ENCODE measurements at regions not wholly inside any gene's neighbourhood (a gene's known extent, or its start where the extent isn't known, plus 50 kb on each side); places are given as distances from the start of the nearest gene placed in this dataset.

- Histone ChIP-seq H3K4me1 (ENCODE audit: control insufficient read depth, insufficient read depth, low read length) (no peaks in the 10 kb centered on the region), H3K9me3 (ENCODE audit: control insufficient read depth, low read length) (no peaks in the 10 kb centered on the region), H3K27ac (ENCODE audit: low read length) (no peak overlapping the region), H3K4me3 (ENCODE audit: low read length) (no peak overlapping the region), H3K27me3 (ENCODE audit: control insufficient read depth, insufficient read depth) (no peaks in the 10 kb centered on the region)
- 57% methylated on average over 8 of the region's 8 CpGs for WGBS
- DNase-seq (no peak), ATAC-seq (no peak)
- intact Hi-C loops (cut with DNase I): no loop called here
Observed at GRCh38 chr3:103657756-103658155, 1222.9 kb downstream of the ZPLD1 start.

GRCh38 chr3:103660810-103661209 is 1226.0 kb downstream of the ZPLD1 start:
- DNase-seq: no peak

GRCh38 chr3:103662591-103662990 is 1227.8 kb downstream of the ZPLD1 start:
- Histone ChIP-seq H3K9me3 (ENCODE audit: control insufficient read depth, low read length) (no peaks in the 10 kb centered on the region), H3K4me1 (ENCODE audit: control insufficient read depth, insufficient read depth, low read length) (no peaks in the 10 kb centered on the region), H3K27ac (ENCODE audit: low read length) (no peak overlapping the region), H3K4me3 (ENCODE audit: low read length) (no peak overlapping the region), H3K27me3 (ENCODE audit: control insufficient read depth, insufficient read depth) (no peaks in the 10 kb centered on the region)
- ATAC-seq (no peak), DNase-seq (no peak)
- intact Hi-C loops (cut with DNase I): no loop called here
- 93% methylated on average over 3 of the region's 3 CpGs for WGBS

More at GRCh38 chr3:103660810-103661209, 1226.0 kb downstream of the ZPLD1 start:
- H3K4me1 ChIP-seq (ENCODE audit: control insufficient read depth, insufficient read depth, low read length): no peaks in the 10 kb centered on the region
- ATAC-seq: no peak
- intact Hi-C loops (cut with DNase I): no loop called here
- 79% methylated on average over 2 of the region's 2 CpGs for WGBS
- H3K27ac ChIP-seq (ENCODE audit: low read length): no peak overlapping the region
- H3K9me3 ChIP-seq (ENCODE audit: control insufficient read depth, low read length): no peaks in the 10 kb centered on the region
- no peaks in the 10 kb centered on the region for H3K27me3 ChIP-seq (ENCODE audit: control insufficient read depth, insufficient read depth)
- no peak overlapping the region for H3K4me3 ChIP-seq (ENCODE audit: low read length)

DNA sequence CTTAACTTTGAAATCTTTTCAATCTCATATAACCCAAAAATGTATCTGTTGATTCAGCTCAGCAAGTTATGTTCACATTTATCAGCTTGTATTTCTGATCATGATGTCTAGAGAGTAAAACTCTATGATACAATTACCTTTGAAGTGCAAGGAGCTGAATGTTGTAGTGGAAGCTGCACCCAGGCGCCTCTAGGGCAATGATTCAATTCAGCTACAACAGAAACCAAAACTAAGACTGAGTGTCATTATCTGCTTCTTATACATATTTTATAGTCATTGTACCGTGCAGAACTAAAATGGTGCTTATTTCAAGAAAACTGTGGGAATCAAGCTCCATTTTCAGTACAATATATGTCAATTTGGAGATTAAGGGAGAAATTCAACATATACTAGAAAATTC is 1237.5 kb downstream of the ZPLD1 start:
- intact Hi-C loops (cut with DNase I): no loop called here
- ATAC-seq (no peak), DNase-seq (no peak)
- H3K4me3 ChIP-seq (ENCODE audit: low read length): no peak overlapping the region
- no peaks in the 10 kb centered on the region for H3K4me1 ChIP-seq (ENCODE audit: control insufficient read depth, insufficient read depth, low read length)
- no peaks in the 10 kb centered on the region for H3K9me3 ChIP-seq (ENCODE audit: control insufficient read depth, low read length)
- H3K27me3 ChIP-seq (ENCODE audit: control insufficient read depth, insufficient read depth): no peaks in the 10 kb centered on the region
- H3K27ac ChIP-seq (ENCODE audit: low read length): no peak overlapping the region
- 76% methylated on average over 2 of the region's 2 CpGs for WGBS

GRCh38 chr3:103684904-103685303 is 1250.1 kb downstream of the ZPLD1 start:
- ATAC-seq (no peak), DNase-seq (no peak)
- Histone ChIP-seq H3K4me1 (ENCODE audit: control insufficient read depth, insufficient read depth, low read length) (no peaks in the 10 kb centered on the region), H3K27ac (ENCODE audit: low read length) (no peak overlapping the region), H3K4me3 (ENCODE audit: low read length) (no peak overlapping the region), H3K9me3 (ENCODE audit: control insufficient read depth, low read length) (peaks cover under 1% of the 10 kb centered on the region), H3K27me3 (ENCODE audit: control insufficient read depth, insufficient read depth) (no peaks in the 10 kb centered on the region)
- intact Hi-C loops (cut with DNase I): no loop called here
- WGBS: 35% methylated on average over 4 of the region's 4 CpGs

GRCh38 chr3:103685939-103686338 is 1251.1 kb downstream of the ZPLD1 start:
- WGBS: 58% methylated on average over 1 of the region's 1 CpG
- H3K27me3 ChIP-seq (ENCODE audit: control insufficient read depth, insufficient read depth): no peaks in the 10 kb centered on the region
- no peak overlapping the region for H3K27ac ChIP-seq (ENCODE audit: low read length)
- DNase-seq (no peak), ATAC-seq (no peak)
- intact Hi-C loops (cut with DNase I): no loop called here
- H3K9me3 ChIP-seq (ENCODE audit: control insufficient read depth, low read length): peaks cover 2% of the 10 kb centered on the region
- no peak overlapping the region for H3K4me3 ChIP-seq (ENCODE audit: low read length)
- H3K4me1 ChIP-seq (ENCODE audit: control insufficient read depth, insufficient read depth, low read length): no peaks in the 10 kb centered on the region

DNA sequence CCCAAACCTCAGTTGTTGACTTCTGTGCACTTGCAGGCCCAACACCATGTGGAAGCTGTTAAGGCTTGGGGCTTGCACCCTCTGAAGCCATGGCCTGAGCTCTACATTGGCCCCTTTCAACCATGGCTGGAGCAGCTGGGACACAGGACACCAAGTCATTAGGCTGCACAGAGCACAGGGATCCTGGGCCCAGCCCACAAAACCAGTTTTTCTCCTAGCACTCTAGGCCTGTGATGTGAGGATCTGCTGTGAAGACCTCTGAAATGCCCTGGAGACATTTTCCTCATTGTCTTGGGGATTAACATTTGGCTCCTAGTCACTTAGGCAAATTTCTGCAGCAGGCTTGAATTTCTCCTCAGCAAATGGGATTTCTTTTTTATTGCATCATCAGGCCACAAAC is 1255.7 kb downstream of the ZPLD1 start:
- peaks cover 2% of the 10 kb centered on the region for H3K9me3 ChIP-seq (ENCODE audit: control insufficient read depth, low read length)
- H3K4me1 ChIP-seq (ENCODE audit: control insufficient read depth, insufficient read depth, low read length): no peaks in the 10 kb centered on the region
- intact Hi-C loops (cut with DNase I): no loop called here
- H3K4me3 ChIP-seq (ENCODE audit: low read length): no peak overlapping the region
- ATAC-seq (no peak), DNase-seq (no peak)
- H3K27ac ChIP-seq (ENCODE audit: low read length): no peak overlapping the region
- no peaks in the 10 kb centered on the region for H3K27me3 ChIP-seq (ENCODE audit: control insufficient read depth, insufficient read depth)

DNA sequence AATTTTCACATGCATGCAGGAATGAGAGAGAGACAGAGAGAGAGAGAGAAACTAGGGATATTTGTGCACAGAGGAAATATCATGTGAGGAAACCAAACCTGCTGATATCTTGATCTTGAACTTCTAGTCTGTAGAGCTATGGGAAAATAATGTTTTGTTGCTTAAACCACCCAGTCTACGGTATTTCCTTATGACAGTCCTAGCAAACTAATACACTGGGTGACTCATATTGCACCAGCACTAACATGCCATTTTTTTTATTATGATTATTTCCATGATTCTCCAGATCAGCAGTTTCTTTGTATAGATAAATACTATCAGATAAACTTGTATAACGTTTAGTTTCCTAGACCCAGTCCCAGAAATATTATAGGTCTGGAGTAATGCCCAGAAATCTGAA is 1259.0 kb downstream of the ZPLD1 start:
- intact Hi-C loops (cut with DNase I): no loop called here
- H3K4me3 ChIP-seq (ENCODE audit: low read length): no peak overlapping the region

GRCh38 chr3:103698646-103699045 is 1263.8 kb downstream of the ZPLD1 start:
- ATAC-seq (no peak), DNase-seq (no peak)
- H3K27ac ChIP-seq (ENCODE audit: low read length): no peak overlapping the region

More for the DNA sequence above, 1259.0 kb downstream of the ZPLD1 start:
- Histone ChIP-seq H3K4me1 (ENCODE audit: control insufficient read depth, insufficient read depth, low read length) (no peaks in the 10 kb centered on the region), H3K27me3 (ENCODE audit: control insufficient read depth, insufficient read depth) (no peaks in the 10 kb centered on the region), H3K27ac (ENCODE audit: low read length) (no peak overlapping the region), H3K9me3 (ENCODE audit: control insufficient read depth, low read length) (peaks cover 2% of the 10 kb centered on the region)
- 50% methylated on average over 2 of the region's 2 CpGs for WGBS
- no peak for ATAC-seq
- DNase-seq: no peak

DNA sequence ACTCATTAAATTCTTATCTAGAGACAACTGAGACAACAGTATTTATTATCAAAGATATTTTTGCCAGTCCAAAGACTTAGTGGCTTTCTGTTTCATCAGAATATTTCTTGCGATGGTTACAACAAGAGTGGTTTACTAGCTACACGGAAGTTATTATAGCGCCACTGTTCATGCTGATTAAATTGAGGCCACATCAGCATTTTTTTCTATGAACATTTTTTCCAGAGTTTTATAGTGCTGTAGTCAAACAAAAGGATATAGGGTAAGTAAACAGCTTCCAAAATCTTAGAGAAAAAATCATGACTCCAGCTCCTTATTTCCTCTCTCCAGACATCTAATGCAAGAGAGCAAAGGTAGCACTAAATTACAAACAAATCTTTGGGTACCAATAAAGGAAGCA is 1264.4 kb downstream of the ZPLD1 start:
- 93% methylated on average over 3 of the region's 3 CpGs for WGBS
- ATAC-seq: no peak
- intact Hi-C loops (cut with DNase I): no loop called here
- no peaks in the 10 kb centered on the region for H3K4me1 ChIP-seq (ENCODE audit: control insufficient read depth, insufficient read depth, low read length)
- no peak overlapping the region for H3K27ac ChIP-seq (ENCODE audit: low read length)
- no peak for DNase-seq
- no peaks in the 10 kb centered on the region for H3K27me3 ChIP-seq (ENCODE audit: control insufficient read depth, insufficient read depth)
- no peak overlapping the region for H3K4me3 ChIP-seq (ENCODE audit: low read length)
- H3K9me3 ChIP-seq (ENCODE audit: control insufficient read depth, low read length): no peaks in the 10 kb centered on the region

More at GRCh38 chr3:103698646-103699045, 1263.8 kb downstream of the ZPLD1 start:
- no peaks in the 10 kb centered on the region for H3K9me3 ChIP-seq (ENCODE audit: control insufficient read depth, low read length)
- no peak overlapping the region for H3K4me3 ChIP-seq (ENCODE audit: low read length)
- WGBS: 84% methylated on average over 1 of the region's 1 CpG
- H3K27me3 ChIP-seq (ENCODE audit: control insufficient read depth, insufficient read depth): no peaks in the 10 kb centered on the region
- intact Hi-C loops (cut with DNase I): no loop called here
- no peaks in the 10 kb centered on the region for H3K4me1 ChIP-seq (ENCODE audit: control insufficient read depth, insufficient read depth, low read length)

GRCh38 chr3:103705641-103706040 is 1270.8 kb downstream of the ZPLD1 start:
- no peak overlapping the region for H3K4me3 ChIP-seq (ENCODE audit: low read length)
- 19% methylated on average over 2 of the region's 2 CpGs for WGBS
- DNase-seq: no peak
- H3K9me3 ChIP-seq (ENCODE audit: control insufficient read depth, low read length): no peaks in the 10 kb centered on the region
- no peaks in the 10 kb centered on the region for H3K4me1 ChIP-seq (ENCODE audit: control insufficient read depth, insufficient read depth, low read length)
- no peak for ATAC-seq
- H3K27ac ChIP-seq (ENCODE audit: low read length): no peak overlapping the region
- intact Hi-C loops (cut with DNase I): no loop called here
- H3K27me3 ChIP-seq (ENCODE audit: control insufficient read depth, insufficient read depth): no peaks in the 10 kb centered on the region

DNA sequence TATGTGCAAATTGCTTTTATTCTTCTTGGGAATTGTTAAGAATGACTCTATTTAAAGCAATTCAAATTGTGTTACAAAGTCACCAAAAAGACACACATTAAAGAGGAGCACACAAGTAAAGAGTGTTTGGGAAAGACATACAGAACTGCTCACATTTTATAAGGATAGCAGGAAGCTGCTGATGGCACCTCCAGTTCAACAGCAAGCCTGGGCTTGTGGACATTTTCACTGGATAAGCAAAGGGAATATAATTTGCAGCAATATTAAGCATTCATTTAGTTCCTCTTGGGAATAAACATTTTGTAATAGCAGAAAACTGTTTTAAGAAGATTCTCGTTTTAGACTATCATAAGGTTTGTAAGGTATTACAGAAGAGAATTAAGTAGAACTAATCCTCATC is 1271.9 kb downstream of the ZPLD1 start:
- Histone ChIP-seq H3K4me3 (ENCODE audit: low read length) (no peak overlapping the region), H3K27me3 (ENCODE audit: control insufficient read depth, insufficient read depth) (no peaks in the 10 kb centered on the region), H3K9me3 (ENCODE audit: control insufficient read depth, low read length) (no peaks in the 10 kb centered on the region), H3K27ac (ENCODE audit: low read length) (no peak overlapping the region), H3K4me1 (ENCODE audit: control insufficient read depth, insufficient read depth, low read length) (no peaks in the 10 kb centered on the region)
- DNase-seq (no peak), ATAC-seq (no peak)
- WGBS: 57% methylated on average over 1 of the region's 1 CpG
- intact Hi-C loops (cut with DNase I): no loop called here
